ENCODE measurements at regions not wholly inside any gene's neighbourhood (a gene's known extent, or its start where the extent isn't known, plus 50 kb on each side); places are given as distances from the start of the nearest gene placed in this dataset.

- no peak for DNase-seq
Measured at GRCh38 chr12:123040106-123040505, 59.6 kb downstream of the ARL6IP4 start.

- DNase-seq = no peak
Measured at GRCh38 chr12:123038966-123039365, 58.5 kb downstream of the ARL6IP4 start.

- no peak for DNase-seq
Measured at GRCh38 chr12:123038486-123038885, 58.0 kb downstream of the ARL6IP4 start.

GRCh38 chr12:123037791-123038190, 57.3 kb downstream of the ARL6IP4 start:
- no peak for DNase-seq

- no peak for DNase-seq
Measured at GRCh38 chr12:123036466-123037285, 56.2 kb downstream of the ARL6IP4 start.

- DNase-seq = no peak
Measured at GRCh38 chr12:123035841-123036240, 55.4 kb downstream of the ARL6IP4 start.

- DNase-seq = no peak
Measured at GRCh38 chr12:123034865-123035264, 54.4 kb downstream of the ARL6IP4 start.

- no peak for DNase-seq
Measured at GRCh38 chr12:123034022-123034541, 53.6 kb downstream of the ARL6IP4 start.

- no peak for DNase-seq
Measured at GRCh38 chr12:123033392-123034021, 53.0 kb downstream of the ARL6IP4 start.

- no peak for DNase-seq
Measured at GRCh38 chr12:123032736-123033391, 52.4 kb downstream of the ARL6IP4 start.

Data from NCI-H1930 (cell line).